ENCODE measurements at regions not wholly inside any gene's neighbourhood (a gene's known extent, or its start where the extent isn't known, plus 50 kb on each side); places are given as distances from the start of the nearest gene placed in this dataset.

DNA sequence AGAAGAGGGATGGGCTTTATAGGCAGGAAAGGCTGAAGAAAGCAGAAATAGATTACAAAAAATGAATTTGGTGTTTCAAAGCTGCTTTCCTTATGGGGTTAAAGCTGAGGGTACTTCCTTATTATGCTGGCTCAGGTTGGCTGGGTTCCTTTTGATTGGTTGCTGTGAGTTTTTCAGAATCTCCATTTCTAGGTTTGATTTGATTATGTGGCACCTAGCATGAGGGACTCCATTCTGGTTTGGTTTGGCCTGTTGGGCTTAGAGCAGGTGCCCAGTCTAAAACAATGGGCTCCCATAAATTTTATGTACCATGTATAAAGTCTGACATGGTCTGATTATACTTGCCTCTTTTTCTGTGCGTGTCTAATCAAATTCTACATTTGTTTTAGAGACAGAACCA lies 362.7 kb downstream of the CXCL12 start:
- DNase-seq (ENCODE audit: low read depth, low spot score): no peak

DNA sequence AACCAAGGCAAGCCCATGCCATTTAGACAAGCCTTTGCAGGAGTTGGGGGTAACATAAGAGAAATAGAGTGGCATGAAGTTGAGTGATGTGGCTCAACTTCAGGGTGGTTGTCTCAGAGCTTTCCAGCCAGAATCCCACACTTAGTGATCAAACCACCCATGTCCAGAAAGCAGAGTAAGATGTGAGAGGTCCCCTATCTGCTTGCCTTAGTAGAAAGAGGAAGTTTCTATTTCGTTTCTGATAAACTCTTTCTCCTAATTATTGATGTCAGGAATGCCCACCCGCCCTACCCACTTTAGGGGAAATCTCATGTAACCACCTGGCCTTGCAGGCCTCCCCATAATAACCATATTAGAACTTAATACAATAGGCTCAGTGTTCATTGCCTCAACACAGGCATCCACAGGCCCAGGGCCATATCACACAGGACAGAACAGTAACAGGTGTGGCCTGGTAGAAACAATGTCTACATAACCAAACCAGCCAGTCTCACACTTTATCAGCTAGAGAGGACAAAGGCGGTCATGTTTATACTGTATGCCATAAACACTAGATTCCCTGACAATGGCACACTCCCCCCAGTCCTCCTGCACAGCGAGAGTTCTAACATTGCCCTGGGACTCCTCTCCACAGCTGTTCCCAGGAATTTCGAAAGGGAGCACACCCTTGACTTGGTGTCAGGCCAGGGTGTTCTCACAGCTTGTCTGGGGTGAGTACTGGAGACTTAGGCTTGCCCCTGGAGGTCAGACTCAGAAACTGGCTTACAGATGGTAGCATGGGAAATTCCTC lies 364.4 kb downstream of the CXCL12 start:
- no peak for DNase-seq (ENCODE audit: low read depth, low spot score)
- in situ Hi-C loops (cut with HindIII; ENCODE audit: low sequenced_read_pairs): no loop called here
- TF ChIP-seq, protein P1, sequence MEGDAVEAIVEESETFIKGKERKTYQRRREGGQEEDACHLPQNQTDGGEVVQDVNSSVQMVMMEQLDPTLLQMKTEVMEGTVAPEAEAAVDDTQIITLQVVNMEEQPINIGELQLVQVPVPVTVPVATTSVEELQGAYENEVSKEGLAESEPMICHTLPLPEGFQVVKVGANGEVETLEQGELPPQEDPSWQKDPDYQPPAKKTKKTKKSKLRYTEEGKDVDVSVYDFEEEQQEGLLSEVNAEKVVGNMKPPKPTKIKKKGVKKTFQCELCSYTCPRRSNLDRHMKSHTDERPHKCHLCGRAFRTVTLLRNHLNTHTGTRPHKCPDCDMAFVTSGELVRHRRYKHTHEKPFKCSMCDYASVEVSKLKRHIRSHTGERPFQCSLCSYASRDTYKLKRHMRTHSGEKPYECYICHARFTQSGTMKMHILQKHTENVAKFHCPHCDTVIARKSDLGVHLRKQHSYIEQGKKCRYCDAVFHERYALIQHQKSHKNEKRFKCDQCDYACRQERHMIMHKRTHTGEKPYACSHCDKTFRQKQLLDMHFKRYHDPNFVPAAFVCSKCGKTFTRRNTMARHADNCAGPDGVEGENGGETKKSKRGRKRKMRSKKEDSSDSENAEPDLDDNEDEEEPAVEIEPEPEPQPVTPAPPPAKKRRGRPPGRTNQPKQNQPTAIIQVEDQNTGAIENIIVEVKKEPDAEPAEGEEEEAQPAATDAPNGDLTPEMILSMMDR (IDR thresholded peaks at IDR 0.05; ENCODE audit: low read depth, low read length): no peak
- no peak overlapping the region for H3K4me3 ChIP-seq (ENCODE audit: low read depth, low read length)

More for the DNA sequence above, 362.7 kb downstream of the CXCL12 start:
- TF ChIP-seq, protein P1 (IDR thresholded peaks at IDR 0.05; ENCODE audit: low read depth, low read length): no peak
- H3K4me3 ChIP-seq (ENCODE audit: low read depth, low read length): no peak overlapping the region
- in situ Hi-C loops (cut with HindIII; ENCODE audit: low sequenced_read_pairs): no loop called here

DNA sequence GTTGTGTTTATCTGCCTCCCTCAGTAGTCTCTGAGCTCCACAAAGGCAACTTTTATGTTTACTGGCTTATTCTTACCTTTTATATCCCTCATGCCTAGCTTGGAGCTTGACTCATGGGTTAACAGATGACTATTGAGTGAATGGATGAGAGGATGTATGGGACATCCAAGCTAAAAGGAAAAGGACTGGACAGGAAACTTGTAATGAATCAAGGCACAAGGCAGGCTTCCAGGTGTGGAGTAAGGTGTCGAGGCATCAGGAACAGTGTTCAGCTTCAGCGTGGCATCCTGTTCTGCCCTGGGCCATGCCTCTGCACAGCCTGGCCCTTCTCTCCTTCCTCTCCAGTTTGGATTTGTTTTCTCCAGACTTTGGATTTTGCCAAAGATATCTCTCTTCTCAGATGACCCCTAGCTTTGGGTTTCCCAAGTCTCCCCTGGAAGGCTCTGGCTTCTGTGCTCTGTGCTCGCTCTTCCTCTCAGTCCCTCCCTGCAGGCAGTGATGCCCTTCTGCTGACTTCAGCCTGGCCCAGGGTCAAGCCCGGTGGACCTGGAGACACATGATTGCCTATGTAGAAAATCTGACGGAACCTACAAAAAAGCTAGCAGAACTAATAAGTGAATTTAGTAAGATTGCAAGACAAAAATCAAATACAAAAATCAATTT lies 367.3 kb downstream of the CXCL12 start:
- in situ Hi-C loops (cut with HindIII; ENCODE audit: low sequenced_read_pairs): no loop called here
- no peak for DNase-seq (ENCODE audit: low read depth, low spot score)
- no peak overlapping the region for H3K4me3 ChIP-seq (ENCODE audit: low read depth, low read length)
- TF ChIP-seq, protein P1 (IDR thresholded peaks at IDR 0.05; ENCODE audit: low read depth, low read length): no peak

DNA sequence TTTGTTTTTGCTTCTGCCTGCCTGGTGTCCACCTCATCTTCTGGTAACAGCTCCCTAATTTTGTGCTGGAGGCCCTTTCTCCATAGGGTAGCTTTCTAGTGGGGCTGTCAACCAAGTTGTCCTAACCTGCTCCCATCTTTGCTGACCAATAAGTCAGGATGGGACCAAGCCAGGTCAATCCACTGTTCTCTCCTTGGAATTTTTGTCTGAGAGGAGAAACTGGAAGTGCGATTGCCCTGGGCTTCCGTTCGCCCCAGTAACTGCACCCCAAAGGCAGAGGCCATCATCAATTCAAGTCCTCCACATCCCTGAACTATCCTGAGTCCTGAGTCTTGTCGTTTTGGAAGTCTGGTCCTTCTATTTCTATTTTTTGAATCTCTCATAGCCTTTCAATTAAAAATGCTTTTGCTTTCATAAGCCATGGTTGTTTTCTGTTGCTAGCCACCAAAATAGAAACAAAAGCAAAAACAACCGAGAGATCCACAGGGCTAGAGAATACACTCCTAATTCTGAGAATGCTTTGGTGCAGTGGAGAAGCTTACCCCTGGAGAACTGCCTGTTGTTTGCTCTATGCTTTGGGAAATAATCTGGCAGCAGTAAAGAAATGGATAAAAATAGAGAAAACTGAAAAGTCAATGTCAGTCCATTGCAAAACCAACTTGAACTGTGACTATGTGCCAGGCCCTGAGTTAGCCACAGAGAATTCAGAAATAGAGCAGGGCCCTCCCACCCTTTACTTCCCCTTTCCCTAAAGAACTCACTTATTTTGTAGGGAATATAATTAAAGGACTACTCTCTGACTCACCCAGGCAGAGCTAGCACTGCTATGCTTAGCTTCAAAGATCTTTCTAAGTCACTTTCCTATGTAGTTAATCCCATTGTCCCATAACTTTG lies 368.1 kb downstream of the CXCL12 start:
- DNase-seq (ENCODE audit: low read depth, low spot score): no peak
- TF ChIP-seq, protein P1 (IDR thresholded peaks at IDR 0.05; ENCODE audit: low read depth, low read length): no peak
- in situ Hi-C loops (cut with HindIII; ENCODE audit: low sequenced_read_pairs): no loop called here
- no peak overlapping the region for H3K4me3 ChIP-seq (ENCODE audit: low read depth, low read length)

DNA sequence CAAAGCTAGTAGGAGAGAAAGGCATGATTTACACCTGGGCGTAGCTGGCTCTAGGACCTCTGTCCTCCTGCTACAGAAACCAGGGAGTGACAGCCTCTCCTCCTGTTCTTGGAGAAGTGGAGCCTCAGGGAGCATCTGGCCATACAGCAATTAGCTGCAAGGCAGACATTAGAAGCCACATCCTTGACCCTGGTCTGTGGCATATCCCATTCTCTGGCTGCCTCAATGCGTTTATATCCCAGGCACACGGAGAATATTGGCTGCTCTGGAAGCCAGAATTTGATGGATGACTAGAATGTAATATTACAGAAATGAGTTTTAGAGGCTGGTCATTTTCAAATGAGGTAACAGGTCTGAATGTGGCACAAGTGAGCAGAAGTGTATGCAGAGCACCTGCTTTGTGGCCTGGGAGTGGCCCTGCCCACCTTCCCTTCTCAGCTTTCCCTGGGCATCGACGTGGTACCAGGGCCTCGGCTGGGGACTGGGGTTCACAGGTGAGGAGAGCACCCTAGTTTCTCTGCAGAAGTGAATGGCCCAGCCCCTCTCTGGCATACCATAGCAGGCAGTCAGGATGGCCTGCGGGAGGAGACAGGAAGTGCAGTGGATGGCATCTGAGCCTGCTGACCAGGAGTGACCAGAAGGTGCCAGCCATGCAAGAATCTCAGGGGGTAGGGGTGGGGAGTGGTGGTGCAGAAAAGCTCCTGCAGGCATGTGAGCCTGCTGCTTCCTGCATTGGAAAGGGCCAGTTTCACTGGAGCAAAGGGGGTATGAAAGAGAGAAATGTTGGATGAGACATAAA lies 367.2 kb upstream of the ZNF32 start:
- in situ Hi-C loops (cut with HindIII; ENCODE audit: low sequenced_read_pairs): no loop called here
- no peak overlapping the region for H3K4me3 ChIP-seq (ENCODE audit: low read depth, low read length)
- TF ChIP-seq, protein P1 (IDR thresholded peaks at IDR 0.05; ENCODE audit: low read depth, low read length): no peak
- DNase-seq (ENCODE audit: low read depth, low spot score): no peak
